ENCODE measurements at regions not wholly inside any gene's neighbourhood (a gene's known extent, or its start where the extent isn't known, plus 50 kb on each side); places are given as distances from the start of the nearest gene placed in this dataset.

- Histone ChIP-seq H4K20me1 (ENCODE audit: control insufficient read depth, insufficient read depth) (no peaks in the 10 kb centered on the region), H3K4me3 (no peak overlapping the region), H3K27me3 (replicated peaks in 1 of 2; ENCODE audit: control insufficient read depth in 2 of 2, insufficient read depth in 2 of 2, low read length in 1 of 2) (no peaks in the 10 kb centered on the region), H3K4me1 (ENCODE audit: control insufficient read depth, insufficient read depth, low read length) (no peaks in the 10 kb centered on the region), H3K4me2 (ENCODE audit: control insufficient read depth, insufficient read depth) (no peak overlapping the region), H3K27ac (ENCODE audit: control insufficient read depth, insufficient read depth) (no peak overlapping the region), H3K36me3 (ENCODE audit: control insufficient read depth in 2 of 2, insufficient read depth in 2 of 2, low read length in 1 of 2) (no peaks in the 10 kb centered on the region), H3K9me3 (replicated peaks; ENCODE audit: control insufficient read depth, insufficient read depth, low read length) (no peaks in the 10 kb centered on the region), H2AFZ (ENCODE audit: control insufficient read depth, low read depth, low read length) (no peak overlapping the region), H3K9ac (ENCODE audit: control insufficient read depth, insufficient read depth, low read length) (no peak overlapping the region), H3K79me2 (ENCODE audit: control insufficient read depth, insufficient read depth, low read length) (no peaks in the 10 kb centered on the region)
- RAD21 ChIA-PET (ENCODE audit: unreplicated experiment), result no interaction called here
- ATAC-seq (no peak), DNase-seq (ENCODE audit: low read depth, low spot score) (no peak), FAIRE-seq (no peak)
- SMC1A ChIA-PET (ENCODE audit: uncharacterized antibody, unreplicated experiment), result no interaction called here
- in situ Hi-C loops (cut with MboI) (no loop called here), intact Hi-C loops (cut with micrococcal nuclease; ENCODE audit: unreplicated experiment) (no loop called here)
- CTCF ChIA-PET, result no interaction called here
- 39% methylated on average over 3 of the region's 3 CpGs for WGBS (ENCODE audit: insufficient coverage, insufficient replicate concordance, low lambda C conversion rate, missing lambda C conversion rate)
- POLR2A ChIA-PET, result no interaction called here
- BruUV-seq (replicated peaks), result no TSS peak
- TF ChIP-seq SIX5 (IDR thresholded peaks at IDR 0.05; ENCODE audit: low read depth, low read length, severe bottlenecking) (no peak), IKZF2 (IDR thresholded peaks at IDR 0.05) (no peak)
Observed at GRCh38 chr1:221343607-221344006, 398.3 kb downstream of the DUSP10 start.

GRCh38 chr1:221344693-221345092 is 397.2 kb downstream of the DUSP10 start:
- H3K9me3 ChIP-seq (replicated peaks; ENCODE audit: control insufficient read depth, insufficient read depth, low read length), result no peaks in the 10 kb centered on the region
- 0% methylated on average over 1 of the region's 1 CpG for WGBS (ENCODE audit: insufficient coverage, insufficient replicate concordance, low lambda C conversion rate, missing lambda C conversion rate)
- SMC1A ChIA-PET (ENCODE audit: uncharacterized antibody, unreplicated experiment), result interaction anchor here (0.8 kb wide), 1 partner anchor 106 kb away, joined by 3 read pairs; no protein-coding TSS in a partner anchor
- POLR2A ChIA-PET, result no interaction called here
- no peak overlapping the region for H3K4me3 ChIP-seq
- in situ Hi-C loops (cut with MboI) (no loop called here), intact Hi-C loops (cut with micrococcal nuclease; ENCODE audit: unreplicated experiment) (no loop called here)
- no peak overlapping the region for H3K9ac ChIP-seq (ENCODE audit: control insufficient read depth, insufficient read depth, low read length)
- CTCF ChIA-PET, result no interaction called here
- DNase-seq (ENCODE audit: low read depth, low spot score) (no peak), ATAC-seq (no peak), FAIRE-seq (no peak)
- no peak overlapping the region for H2AFZ ChIP-seq (ENCODE audit: control insufficient read depth, low read depth, low read length)
- no peaks in the 10 kb centered on the region for H3K27me3 ChIP-seq (replicated peaks in 1 of 2; ENCODE audit: control insufficient read depth in 2 of 2, insufficient read depth in 2 of 2, low read length in 1 of 2)
- no peak overlapping the region for H3K27ac ChIP-seq (ENCODE audit: control insufficient read depth, insufficient read depth)
- H3K4me1 ChIP-seq (ENCODE audit: control insufficient read depth, insufficient read depth, low read length), result no peaks in the 10 kb centered on the region
- H4K20me1 ChIP-seq (ENCODE audit: control insufficient read depth, insufficient read depth), result no peaks in the 10 kb centered on the region
- no peaks in the 10 kb centered on the region for H3K36me3 ChIP-seq (ENCODE audit: control insufficient read depth in 2 of 2, insufficient read depth in 2 of 2, low read length in 1 of 2)
- no TSS peak for BruUV-seq (replicated peaks)
- RAD21 ChIA-PET (ENCODE audit: unreplicated experiment), result no interaction called here
- no peak overlapping the region for H3K4me2 ChIP-seq (ENCODE audit: control insufficient read depth, insufficient read depth)
- H3K79me2 ChIP-seq (ENCODE audit: control insufficient read depth, insufficient read depth, low read length), result no peaks in the 10 kb centered on the region
- TF ChIP-seq E2F8 (IDR thresholded peaks at IDR 0.05; ENCODE audit: low read depth, partially characterized antibody) (no peak), NKRF (conservative IDR thresholded peaks at IDR 0.05) (no peak), SKIL (IDR thresholded peaks at IDR 0.05; ENCODE audit: low read depth, poor library complexity, severe bottlenecking) (no peak), STAT3 (IDR thresholded peaks at IDR 0.05; ENCODE audit: low read depth, low read length) (no peak), NBN (IDR thresholded peaks at IDR 0.05) (no peak), CEBPB (IDR thresholded peaks at IDR 0.05; ENCODE audit: borderline replicate concordance in 1 of 2, low read depth in 2 of 2, low read length in 2 of 2) (no peak), HDGF (IDR thresholded peaks at IDR 0.05) (no peak), CHD1 (IDR thresholded peaks at IDR 0.05; ENCODE audit: low read depth, low read length) (no peak), TBL1XR1 (IDR thresholded peaks at IDR 0.05; ENCODE audit: low read depth, low read length) (no peak), ZNF274 (IDR thresholded peaks at IDR 0.05; ENCODE audit: insufficient read depth, insufficient read length) (no peak), FOXM1 (IDR thresholded peaks at IDR 0.05; ENCODE audit: low read depth, low read length) (no peak)
